HK-2 (cell line): ENCODE measurements at regions not wholly inside any gene's neighbourhood (a gene's known extent, or its start where the extent isn't known, plus 50 kb on each side); places are given as distances from the start of the nearest gene placed in this dataset.

Experiments
- DNase-seq: peaks from one replicate; pipeline ENCODE4 v3.0.0-alpha.2; 2018; ENCODE audit not compliant: unreplicated experiment

DNA sequence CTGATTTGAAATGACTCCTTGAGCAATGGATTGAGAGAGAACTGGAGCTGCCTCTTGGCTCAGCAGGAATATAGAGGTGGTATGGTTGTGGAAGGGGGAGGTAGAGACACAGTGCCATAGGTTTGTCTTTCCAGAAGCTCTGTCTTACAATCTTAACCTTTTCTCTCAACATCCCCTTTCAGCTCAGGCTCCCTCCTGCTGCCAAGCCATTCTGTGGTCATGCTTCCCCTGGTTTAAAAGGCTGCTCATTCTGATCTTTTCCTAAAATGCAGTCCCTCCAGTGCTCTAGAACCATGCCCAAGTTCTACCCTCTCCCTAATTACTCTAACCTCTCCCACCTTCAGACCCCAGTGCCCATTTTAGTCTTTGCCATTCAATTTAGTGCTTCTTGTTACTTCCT is 517.9 kb upstream of the MARCKS start:
- DNase-seq = no peak

DNA sequence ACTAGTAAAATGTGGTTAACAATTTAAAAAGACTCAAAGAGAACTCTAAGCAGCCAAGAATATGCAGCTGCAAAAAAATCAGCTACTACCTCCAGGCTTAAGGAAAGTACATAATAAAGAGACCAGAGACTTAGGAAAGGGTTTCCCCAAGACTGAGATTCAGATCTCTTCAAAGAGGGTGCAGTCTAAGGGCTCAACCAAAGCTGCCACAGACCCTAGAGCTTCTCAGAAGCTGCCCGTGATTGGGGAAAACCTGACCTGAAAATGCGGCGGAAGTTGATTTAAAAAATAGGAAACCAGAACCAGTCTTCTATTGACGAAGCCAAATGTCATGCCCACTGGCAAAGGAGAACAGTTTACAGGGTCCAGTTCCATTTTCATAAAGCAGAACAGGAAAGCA is 516.8 kb upstream of the MARCKS start:
- no peak for DNase-seq

DNA sequence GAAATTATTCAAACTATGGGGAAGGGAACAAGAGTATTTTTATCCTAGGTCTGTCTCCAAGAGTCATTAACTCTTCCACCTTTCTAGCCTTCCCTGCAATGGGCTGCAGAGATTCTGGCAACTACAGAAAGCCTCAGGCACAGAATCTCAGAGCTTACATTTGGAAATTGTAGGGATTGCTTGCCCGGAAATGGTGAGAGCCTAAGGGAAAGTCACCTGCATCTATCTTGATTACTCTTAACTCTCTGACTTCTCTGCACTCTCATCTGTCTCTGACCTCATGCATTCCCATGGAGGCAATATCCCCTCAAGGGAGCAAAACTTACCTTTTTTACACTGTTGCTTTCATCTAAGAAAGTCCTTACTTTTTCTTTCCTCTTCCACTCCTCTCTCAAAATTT is 513.2 kb upstream of the MARCKS start:
- DNase-seq = no peak

DNA sequence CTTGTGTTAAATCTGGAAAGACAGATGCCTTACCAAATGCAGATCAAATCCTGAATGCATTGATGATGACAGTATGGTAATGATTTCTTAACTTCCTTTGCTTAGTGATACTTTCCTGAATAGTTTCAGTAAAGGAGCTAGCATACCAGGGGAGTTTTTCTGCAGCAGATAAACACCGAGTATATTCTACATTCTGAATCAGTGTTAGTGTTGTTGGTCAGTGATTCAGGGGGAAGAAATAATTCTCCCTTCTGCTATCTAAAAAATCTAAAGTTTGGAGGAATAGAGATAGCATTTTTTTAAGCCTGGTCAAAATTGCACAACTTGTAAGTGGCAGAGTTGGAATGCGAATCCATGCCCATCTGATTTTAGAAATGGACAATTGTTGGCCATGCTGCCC is 512.2 kb upstream of the MARCKS start:
- DNase-seq = no peak

GRCh38 chr6:113347436-113347835 is 509.7 kb upstream of the MARCKS start:
- no peak for DNase-seq

GRCh38 chr6:113350461-113350860 is 506.7 kb upstream of the MARCKS start:
- DNase-seq = no peak

- DNase-seq = no peak
These were observed 505.8 kb upstream of the MARCKS start for GRCh38 chr6:113351173-113351834.

DNA sequence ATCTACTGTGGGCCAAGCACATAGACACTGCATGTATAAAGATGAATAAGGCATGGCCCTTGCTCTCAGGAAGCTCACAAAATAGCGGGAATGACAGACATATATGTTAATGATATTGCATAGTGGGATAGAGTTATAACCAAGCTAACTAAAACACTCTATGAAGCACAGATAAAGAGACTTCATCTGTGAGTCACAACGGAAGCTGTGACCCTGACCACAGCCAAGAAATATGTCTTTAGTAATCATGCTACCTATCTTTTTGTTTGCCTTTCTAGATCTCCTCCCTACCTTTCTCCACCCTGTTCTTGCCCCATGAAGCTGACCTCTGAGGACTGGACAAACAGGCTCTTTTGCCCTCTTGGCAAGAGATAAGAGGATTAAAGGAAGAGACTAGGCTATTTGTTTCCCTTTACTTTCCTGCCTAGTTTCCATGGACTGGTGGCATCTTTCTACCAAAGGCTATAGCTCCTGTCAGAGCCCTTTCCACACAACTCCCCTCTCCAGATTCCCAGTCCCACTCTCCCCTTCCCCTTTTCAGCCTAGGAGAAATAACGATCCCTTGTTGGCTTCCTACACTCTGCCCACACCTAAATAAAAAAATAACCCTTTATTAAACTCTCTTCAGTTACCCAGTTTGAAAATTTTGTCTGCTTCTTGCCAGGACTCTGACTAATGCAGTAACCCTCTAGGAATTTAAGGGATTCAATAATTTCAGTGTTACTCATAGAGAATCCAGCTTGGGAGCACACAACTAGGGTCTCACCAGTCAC is 504.9 kb upstream of the MARCKS start:
- peak; percentile 40 for DNase-seq

GRCh38 chr6:113352831-113353230 is 504.3 kb upstream of the MARCKS start:
- DNase-seq = peak; percentile 15

- DNase-seq = no peak
These were observed 503.8 kb upstream of the MARCKS start for GRCh38 chr6:113353392-113353791.

- DNase-seq = no peak
These were observed 502.8 kb upstream of the MARCKS start for GRCh38 chr6:113354204-113354895.

DNA sequence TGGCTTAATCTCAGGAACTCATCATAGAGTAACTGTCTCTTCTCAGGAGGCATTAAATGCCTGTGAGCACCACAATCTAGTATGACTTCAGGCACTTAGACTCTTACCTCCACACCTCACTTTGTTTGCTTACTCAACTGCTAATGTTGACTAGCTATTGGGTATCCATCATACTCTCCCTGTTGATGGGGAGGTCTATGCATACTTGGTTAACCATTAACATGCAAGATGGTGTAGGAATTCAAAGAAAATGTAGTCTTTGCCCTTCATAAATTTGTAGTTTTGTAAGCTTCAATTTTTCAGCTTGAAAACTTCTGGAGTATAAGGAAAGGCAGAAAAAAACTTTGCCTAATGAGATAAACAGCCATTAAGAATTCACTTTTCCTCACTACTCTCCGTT is 501.0 kb upstream of the MARCKS start:
- no peak for DNase-seq

GRCh38 chr6:113357041-113357440 is 500.1 kb upstream of the MARCKS start:
- no peak for DNase-seq

DNA sequence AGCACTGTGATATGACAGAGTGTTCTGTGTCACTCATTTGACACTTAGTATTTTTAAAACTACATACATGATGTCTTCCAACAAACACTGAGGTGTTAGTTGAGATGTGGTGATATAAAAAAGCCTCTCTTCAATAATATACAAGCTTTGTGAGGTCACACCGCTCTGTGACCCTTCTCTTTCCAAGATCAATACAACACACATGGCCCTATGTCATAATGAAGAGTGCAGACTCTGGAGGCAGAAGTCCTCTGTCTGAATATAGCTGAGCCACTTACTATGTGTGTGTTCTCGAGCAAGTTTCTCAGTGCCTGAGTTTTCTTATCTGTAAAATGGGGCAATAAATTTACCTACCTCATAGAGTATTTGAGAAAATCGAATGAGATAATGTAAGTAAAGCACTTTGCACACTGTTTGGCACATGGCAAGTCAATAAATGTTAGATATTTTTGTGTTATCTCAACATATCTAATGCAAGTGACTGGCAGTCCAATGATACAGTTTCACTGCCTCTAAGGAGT is 499.0 kb upstream of the MARCKS start:
- DNase-seq = no peak

- DNase-seq = peak; percentile 21
These were observed 497.7 kb upstream of the MARCKS start for GRCh38 chr6:113359155-113360140.

DNA sequence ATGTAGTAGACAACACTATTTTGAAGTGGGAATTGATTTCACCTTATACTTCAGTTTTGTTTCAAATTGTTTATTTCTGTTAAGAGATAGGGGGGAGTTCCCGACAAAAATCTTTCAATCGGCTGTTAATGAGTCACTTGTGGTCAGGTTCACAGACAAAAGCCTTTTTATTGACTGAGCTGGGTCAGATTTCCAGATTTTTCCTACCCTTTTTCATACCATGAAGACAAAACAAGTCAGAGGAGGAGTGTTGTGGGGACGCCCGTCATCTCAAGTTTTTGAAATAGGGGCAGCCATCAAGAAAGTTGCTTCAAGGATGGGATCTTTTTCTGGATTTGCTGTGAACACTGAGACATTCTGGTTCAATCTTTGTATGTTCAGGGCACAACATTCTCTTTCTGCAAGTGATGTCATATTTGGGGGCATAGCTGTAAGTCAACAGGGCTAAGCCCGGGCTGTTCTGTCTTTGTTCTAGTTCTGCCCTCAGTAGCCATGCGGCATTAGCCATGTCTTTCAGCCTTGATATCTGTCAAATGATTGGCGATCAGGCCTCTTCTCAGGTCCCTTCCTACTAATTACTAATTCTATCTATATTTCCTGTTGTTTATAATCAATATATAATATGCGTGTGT is 496.0 kb upstream of the MARCKS start:
- peak; percentile 18 for DNase-seq

- DNase-seq = no peak
These were observed 494.7 kb upstream of the MARCKS start for GRCh38 chr6:113362301-113363047.

DNA sequence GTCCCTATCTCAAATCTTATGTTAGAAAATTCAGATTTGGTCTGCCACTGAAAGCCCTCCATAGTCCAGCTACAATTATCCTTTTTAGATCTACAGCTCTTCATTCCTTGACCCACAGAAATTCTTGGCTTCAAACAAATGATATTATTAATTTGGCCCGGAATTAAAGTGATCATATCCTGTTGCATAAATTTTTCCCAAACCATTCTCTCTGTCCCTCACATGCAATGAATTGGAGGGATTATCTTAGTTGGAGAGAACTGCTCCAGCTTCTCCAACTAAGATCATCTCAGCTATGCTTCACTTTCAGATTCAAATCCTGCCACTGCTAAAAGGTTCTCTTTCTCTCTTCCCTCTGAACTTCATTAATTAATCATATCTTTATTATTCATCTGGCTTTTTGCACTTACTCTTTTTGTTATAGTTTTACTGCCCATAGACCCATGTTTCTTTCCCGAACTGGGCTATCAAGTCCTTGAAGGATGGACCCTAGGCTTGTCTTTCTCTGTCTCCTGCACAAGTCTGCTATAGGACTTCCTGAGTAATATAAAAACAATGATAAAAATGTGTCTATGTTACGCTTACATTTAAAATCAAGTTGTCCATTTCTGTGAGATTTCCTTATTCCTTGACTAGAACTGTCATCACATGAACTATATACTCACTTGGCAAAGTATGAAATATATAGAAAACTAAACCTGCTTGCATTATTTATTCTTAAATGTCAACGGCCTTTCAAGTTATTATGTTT is 493.9 kb upstream of the MARCKS start:
- no peak for DNase-seq

- DNase-seq = no peak
These were observed 493.3 kb upstream of the MARCKS start for GRCh38 chr6:113363866-113364265.

GRCh38 chr6:113364766-113365165 is 492.4 kb upstream of the MARCKS start:
- DNase-seq = no peak
